Sigmoid colon (tissue), 4 donors: ENCODE measurements at regions not wholly inside any gene's neighbourhood (a gene's known extent, or its start where the extent isn't known, plus 50 kb on each side); places are given as distances from the start of the nearest gene placed in this dataset.

Experiments
- EP300 ChIP-seq, 4 donors: sonication (generic); formaldehyde crosslinking; IDR thresholded peaks; one replicate each; pipeline ENCODE4 v1.6.1; 2017; ENCODE audit warnings: antibody characterized with exemption in 4 of 4
- POLR2A ChIP-seq, 2 donors: fragments of 450-650 bp; IDR thresholded peaks; one replicate each; pipeline ENCODE4 v1.6.1; 2016; ENCODE audit warnings: antibody characterized with exemption in 2 of 2, mild to moderate bottlenecking in 2 of 2, moderate library complexity in 2 of 2
- POLR2AphosphoS5 ChIP-seq, 4 donors: sonication (generic); formaldehyde crosslinking; IDR thresholded peaks; one replicate each; pipeline ENCODE4 v1.6.1; 2017; ENCODE audit warnings: antibody characterized with exemption in 4 of 4
- TF ChIP-seq, protein P1 (sequence below), 4 experiments: fragments of 450-650 bp in 3 of 4; fragments of 200-600 bp in 1 of 4; IDR thresholded peaks; one replicate each; pipeline ENCODE4 v1.5.1; 2016 to 2019; ENCODE audit warnings: antibody characterized with exemption in 4 of 4, mild to moderate bottlenecking in 3 of 4, moderate library complexity in 2 of 4

DNA sequence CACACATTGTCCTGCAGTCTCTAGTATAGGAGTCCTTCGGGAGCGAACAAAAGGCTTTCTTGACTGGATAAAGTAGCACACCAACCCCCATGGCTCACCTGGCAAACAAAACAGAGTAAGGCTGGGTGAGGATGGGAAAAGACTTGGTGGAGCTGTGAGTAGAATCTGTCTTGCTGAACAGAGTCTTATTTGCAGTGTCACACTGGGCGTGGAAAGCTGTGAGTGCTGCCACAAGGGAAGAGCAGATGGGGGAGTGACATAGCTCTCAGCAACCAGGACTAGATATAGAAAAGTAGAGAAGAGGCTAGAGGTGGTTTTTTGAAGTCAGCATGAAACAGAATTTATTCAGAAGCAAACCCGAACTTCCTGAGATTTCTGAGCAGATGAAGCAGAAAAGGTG lies 137.2 kb upstream of the ESX1 start:
- TF ChIP-seq POLR2AphosphoS5 (IDR thresholded peaks at IDR 0.05) (no peak), POLR2A (IDR thresholded peaks at IDR 0.05) (no peak), EP300 (IDR thresholded peaks at IDR 0.05) (no peak)
- TF ChIP-seq, protein P1, sequence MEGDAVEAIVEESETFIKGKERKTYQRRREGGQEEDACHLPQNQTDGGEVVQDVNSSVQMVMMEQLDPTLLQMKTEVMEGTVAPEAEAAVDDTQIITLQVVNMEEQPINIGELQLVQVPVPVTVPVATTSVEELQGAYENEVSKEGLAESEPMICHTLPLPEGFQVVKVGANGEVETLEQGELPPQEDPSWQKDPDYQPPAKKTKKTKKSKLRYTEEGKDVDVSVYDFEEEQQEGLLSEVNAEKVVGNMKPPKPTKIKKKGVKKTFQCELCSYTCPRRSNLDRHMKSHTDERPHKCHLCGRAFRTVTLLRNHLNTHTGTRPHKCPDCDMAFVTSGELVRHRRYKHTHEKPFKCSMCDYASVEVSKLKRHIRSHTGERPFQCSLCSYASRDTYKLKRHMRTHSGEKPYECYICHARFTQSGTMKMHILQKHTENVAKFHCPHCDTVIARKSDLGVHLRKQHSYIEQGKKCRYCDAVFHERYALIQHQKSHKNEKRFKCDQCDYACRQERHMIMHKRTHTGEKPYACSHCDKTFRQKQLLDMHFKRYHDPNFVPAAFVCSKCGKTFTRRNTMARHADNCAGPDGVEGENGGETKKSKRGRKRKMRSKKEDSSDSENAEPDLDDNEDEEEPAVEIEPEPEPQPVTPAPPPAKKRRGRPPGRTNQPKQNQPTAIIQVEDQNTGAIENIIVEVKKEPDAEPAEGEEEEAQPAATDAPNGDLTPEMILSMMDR (IDR thresholded peaks at IDR 0.05), result no peak
